PC-3 (cell line): ENCODE measurements at regions not wholly inside any gene's neighbourhood (a gene's known extent, or its start where the extent isn't known, plus 50 kb on each side); places are given as distances from the start of the nearest gene placed in this dataset.
A peak's percentile ranks its signal among the peaks of the same experiment; 100 is the strongest.

Experiments
- ATAC-seq: fragments of 200-7000 bp; cut with Tn5 transposase; 2 replicates; pipeline ENCODE4 v1.9.1; 2020; ENCODE audit warnings: mild to moderate bottlenecking, moderate library complexity
- BruUV-seq: library from RNA; stranded (reverse); fragments of 400-500 nt; replicated peaks from 2 replicates; lab custom pipeline; 2021; lab: Mats Ljungman, UMichigan
- CTCF ChIA-PET: fragments of 300-600 bp; sonication (Branson Sonifier 250); formaldehyde crosslinking; loops from one replicate; lab custom pipeline; 2022; ENCODE audit warnings: antibody characterized with exemption; lab: Charles Lee
- POLR2A ChIA-PET: fragments of 300-600 bp; sonication (Branson Sonifier 250); formaldehyde crosslinking; loops from one replicate; lab custom pipeline; 2022; ENCODE audit warnings: antibody characterized with exemption; ENCODE audit not compliant: unreplicated experiment; lab: Charles Lee
- DNase-seq: peaks from one replicate; pipeline ENCODE4 v3.0.0-alpha.2; 2015
- H2AFZ ChIP-seq: fragments of 300-600 bp; sonication (generic); 2 replicates; pipeline ENCODE4 v1.6.0; 2016; ENCODE audit warnings: antibody characterized with exemption, low read length
- H3F3A ChIP-seq: fragments of 300-600 bp; sonication (generic); one replicate; pipeline ENCODE4 v1.6.0; 2017; ENCODE audit warnings: antibody characterized with exemption, low read length, control low read depth, mild to moderate bottlenecking; ENCODE audit not compliant: unreplicated experiment
- H3K27ac ChIP-seq: fragments of 300-600 bp; sonication (generic); 2 replicates; pipeline ENCODE4 v1.5.1; 2016; ENCODE audit warnings: mild to moderate bottlenecking, low read length
- H3K27me3 ChIP-seq: fragments of 300-600 bp; sonication (generic); 2 replicates; pipeline ENCODE4 v1.6.1; 2016; ENCODE audit warnings: low read length, mixed read lengths
- H3K36me3 ChIP-seq: fragments of 300-600 bp; sonication (generic); 2 replicates; pipeline ENCODE4 v1.6.1; 2016; ENCODE audit warnings: low read depth, mixed run types, low read length, mixed read lengths
- H3K4me1 ChIP-seq: fragments of 300-600 bp; sonication (generic); 2 replicates; pipeline ENCODE4 v1.5.1; 2016; ENCODE audit warnings: low read length; ENCODE audit not compliant: insufficient read depth
- H3K4me2 ChIP-seq: fragments of 300-600 bp; sonication (generic); 2 replicates; pipeline ENCODE4 v1.6.0; 2016; ENCODE audit warnings: low read length
- H3K4me3 ChIP-seq: fragments of 300-600 bp; sonication (generic); 2 replicates; pipeline ENCODE4 v1.5.1; 2016; ENCODE audit warnings: mild to moderate bottlenecking, low read length, mixed read lengths
- H3K79me2 ChIP-seq: fragments of 300-600 bp; sonication (generic); 2 replicates; pipeline ENCODE4 v1.6.1; 2017; ENCODE audit warnings: low read length, mixed read lengths
- H3K9ac ChIP-seq: fragments of 300-600 bp; sonication (generic); 2 replicates; pipeline ENCODE4 v1.6.0; 2016; ENCODE audit warnings: mild to moderate bottlenecking, low read length
- H3K9me2 ChIP-seq: fragments of 300-600 bp; sonication (generic); replicated peaks from 2 replicates; pipeline ENCODE4 v1.6.1; 2016; ENCODE audit warnings: mixed run types, low read length, mixed read lengths
- H3K9me3 ChIP-seq: fragments of 300-600 bp; sonication (generic); 2 replicates; pipeline ENCODE4 v1.6.1; 2016; ENCODE audit warnings: low read length, mixed read lengths
- H4K20me1 ChIP-seq: fragments of 300-600 bp; sonication (generic); 2 replicates; pipeline ENCODE4 v1.6.1; 2016; ENCODE audit warnings: low read length, mixed read lengths
- CTCF ChIP-seq: fragments of 300-600 bp; sonication (generic); conservative IDR thresholded peaks from 2 replicates; pipeline ENCODE4 v1.5.1; 2017; ENCODE audit warnings: antibody characterized with exemption, low read depth, mild to moderate bottlenecking, low read length
- EZH2 ChIP-seq: fragments of 300-600 bp; sonication (generic); IDR thresholded peaks from one replicate; pipeline ENCODE4 v1.6.1; 2017; ENCODE audit warnings: antibody characterized with exemption, mild to moderate bottlenecking, low read length; ENCODE audit not compliant: unreplicated experiment
- EZH2phosphoT487 ChIP-seq: fragments of 300-600 bp; sonication (generic); IDR thresholded peaks from 2 replicates; pipeline ENCODE4 v1.6.1; 2018; ENCODE audit warnings: mild to moderate bottlenecking, antibody characterized with exemption, low read length, borderline replicate concordance
- intact Hi-C: fragments of 100-400 bp; cut with micrococcal nuclease; formaldehyde crosslinking; loops from 2 replicates; pipeline ENCODE4 v1.9.0; 2023

- TF ChIP-seq EZH2 (no peak), EZH2phosphoT487 (no peak), CTCF (no peak)
- no peaks in the 10 kb centered on the region for H3K79me2 ChIP-seq
- H3K4me3 ChIP-seq, result no peak overlapping the region
- no peaks in the 10 kb centered on the region for H4K20me1 ChIP-seq
- no peak overlapping the region for H2AFZ ChIP-seq
- no peaks in the 10 kb centered on the region for H3K36me3 ChIP-seq
- H3F3A ChIP-seq, result no peaks in the 10 kb centered on the region
- POLR2A ChIA-PET, result no interaction called here
- no peaks in the 10 kb centered on the region for H3K27me3 ChIP-seq
- intact Hi-C loops, result no loop called here
- no peaks in the 10 kb centered on the region for H3K9me2 ChIP-seq
- H3K9me3 ChIP-seq, result no peaks in the 10 kb centered on the region
- ATAC-seq (peak; percentile 29), DNase-seq (peak; percentile 67)
- BruUV-seq, result no TSS peak
- peaks cover 15% of the 10 kb centered on the region; the same call in 1 of the 2 replicates for H3K4me1 ChIP-seq
- H3K9ac ChIP-seq, result no peak overlapping the region
- CTCF ChIA-PET, result no interaction called here
- no peak overlapping the region for H3K4me2 ChIP-seq
- H3K27ac ChIP-seq, result no peak overlapping the region
Observed at GRCh38 chr1:30525971-30526651, 197.3 kb downstream of the MATN1 start.

- Histone ChIP-seq H3K79me2 (no peaks in the 10 kb centered on the region), H3K4me2 (no peak overlapping the region)
- no peak for ATAC-seq
Observed at GRCh38 chr1:30525631-30525970, 197.8 kb downstream of the MATN1 start.

More at GRCh38 chr1:30525631-30525970, 197.8 kb downstream of the MATN1 start:
- ChIA-PET POLR2A (no interaction called here), CTCF (no interaction called here)
- Histone ChIP-seq H3K9ac (no peak overlapping the region), H3K9me3 (no peaks in the 10 kb centered on the region), H2AFZ (no peak overlapping the region), H3K4me3 (no peak overlapping the region), H3K9me2 (no peaks in the 10 kb centered on the region), H3K36me3 (no peaks in the 10 kb centered on the region), H3K27ac (no peak overlapping the region), H3K4me1 (peaks cover 15% of the 10 kb centered on the region; the same call in 1 of the 2 replicates), H3K27me3 (no peaks in the 10 kb centered on the region), H3F3A (no peaks in the 10 kb centered on the region), H4K20me1 (no peaks in the 10 kb centered on the region)
- TF ChIP-seq CTCF (no peak), EZH2phosphoT487 (no peak), EZH2 (no peak)
- DNase-seq, result no peak
- BruUV-seq, result no TSS peak
- intact Hi-C loops, result no loop called here
